GM20000 (cell line): ENCODE measurements at regions not wholly inside any gene's neighbourhood (a gene's known extent, or its start where the extent isn't known, plus 50 kb on each side); places are given as distances from the start of the nearest gene placed in this dataset.

ENCODE experiments used
- DNase-seq: peaks from one replicate; pipeline ENCODE4 v3.0.0; 2012; ENCODE audit warnings: low spot score
- TF ChIP-seq, protein P1 (sequence below): IDR thresholded peaks from 2 replicates; pipeline ENCODE4 v1.5.1; 2012; ENCODE audit warnings: mild to moderate bottlenecking, control low read depth; ENCODE audit errors: extremely low read depth, missing control alignments

DNA sequence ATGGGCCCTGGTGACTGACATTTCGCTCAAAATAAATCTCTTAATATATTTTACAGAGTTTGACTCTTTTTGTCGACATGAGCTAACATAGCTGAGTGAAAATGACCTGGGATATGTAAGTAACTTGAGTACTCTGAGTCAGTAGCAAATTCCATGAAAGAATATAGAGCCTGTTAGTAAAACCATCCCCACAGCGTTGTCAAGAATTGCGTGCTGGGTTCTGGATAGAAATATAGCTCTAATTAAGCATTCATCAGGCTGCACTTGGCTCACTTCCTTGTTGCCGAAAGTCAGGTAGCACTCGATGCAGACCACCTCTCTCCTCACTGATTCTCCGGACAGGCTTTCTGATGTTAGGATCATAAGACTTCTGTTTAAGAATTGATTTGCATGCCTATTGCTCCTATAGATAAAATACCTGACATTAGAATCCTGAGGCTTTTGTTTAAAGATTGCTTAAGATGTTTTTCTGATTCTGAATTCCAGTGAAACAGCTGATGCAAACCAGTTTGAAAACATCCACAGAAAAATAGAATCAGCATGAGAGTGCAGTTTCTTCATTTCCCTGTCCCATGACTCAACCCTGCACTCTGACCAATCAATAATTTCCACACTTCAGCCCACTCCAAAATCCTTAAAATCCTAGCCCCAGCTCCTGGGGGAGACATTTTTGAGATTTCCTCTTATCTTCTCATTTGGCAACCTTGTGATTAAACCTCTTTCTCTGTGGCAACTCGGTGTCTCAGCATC, 310.6 kb downstream of the DIRAS2 start:
- no peak for DNase-seq
- TF ChIP-seq, protein P1, sequence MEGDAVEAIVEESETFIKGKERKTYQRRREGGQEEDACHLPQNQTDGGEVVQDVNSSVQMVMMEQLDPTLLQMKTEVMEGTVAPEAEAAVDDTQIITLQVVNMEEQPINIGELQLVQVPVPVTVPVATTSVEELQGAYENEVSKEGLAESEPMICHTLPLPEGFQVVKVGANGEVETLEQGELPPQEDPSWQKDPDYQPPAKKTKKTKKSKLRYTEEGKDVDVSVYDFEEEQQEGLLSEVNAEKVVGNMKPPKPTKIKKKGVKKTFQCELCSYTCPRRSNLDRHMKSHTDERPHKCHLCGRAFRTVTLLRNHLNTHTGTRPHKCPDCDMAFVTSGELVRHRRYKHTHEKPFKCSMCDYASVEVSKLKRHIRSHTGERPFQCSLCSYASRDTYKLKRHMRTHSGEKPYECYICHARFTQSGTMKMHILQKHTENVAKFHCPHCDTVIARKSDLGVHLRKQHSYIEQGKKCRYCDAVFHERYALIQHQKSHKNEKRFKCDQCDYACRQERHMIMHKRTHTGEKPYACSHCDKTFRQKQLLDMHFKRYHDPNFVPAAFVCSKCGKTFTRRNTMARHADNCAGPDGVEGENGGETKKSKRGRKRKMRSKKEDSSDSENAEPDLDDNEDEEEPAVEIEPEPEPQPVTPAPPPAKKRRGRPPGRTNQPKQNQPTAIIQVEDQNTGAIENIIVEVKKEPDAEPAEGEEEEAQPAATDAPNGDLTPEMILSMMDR, result no peak

DNA sequence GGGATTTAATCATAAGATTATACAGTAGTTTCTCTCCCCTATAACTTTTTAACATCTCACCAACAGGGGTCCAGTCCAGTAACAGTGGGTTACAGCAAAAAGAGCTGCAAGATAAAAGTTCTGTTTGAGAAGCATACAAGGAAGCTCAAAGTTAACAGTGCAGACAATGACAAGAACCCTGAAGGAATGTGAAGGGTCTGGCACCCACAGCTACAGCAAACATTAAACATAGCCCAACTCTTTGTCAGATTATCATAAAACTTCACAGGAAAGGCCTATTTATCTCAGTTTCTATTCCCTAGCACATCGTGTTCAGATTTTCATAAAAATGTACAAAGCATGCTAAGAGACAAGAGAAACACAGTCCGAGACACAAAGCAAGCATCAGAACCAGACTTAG, 309.4 kb downstream of the DIRAS2 start:
- no peak for DNase-seq
- TF ChIP-seq, protein P1, result no peak

DNA sequence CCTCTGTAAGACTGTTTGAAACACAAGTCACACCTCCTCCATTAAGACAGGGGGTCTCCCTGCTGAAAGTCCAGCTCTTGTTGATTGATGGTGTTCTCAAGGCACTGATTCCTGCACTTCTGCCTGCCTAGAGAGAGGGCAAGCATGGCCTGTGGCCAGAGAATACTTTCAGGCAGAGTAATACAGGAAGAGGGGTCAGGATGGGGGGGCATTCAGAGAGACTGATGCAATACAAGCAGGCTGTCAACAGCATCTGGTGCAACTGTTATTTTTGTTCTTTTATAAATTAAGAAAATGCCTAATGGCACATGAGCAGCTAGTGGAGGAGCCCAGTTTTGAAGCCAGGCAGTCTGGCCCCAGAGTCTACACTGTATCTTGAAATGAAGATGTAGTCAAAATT, 302.2 kb downstream of the DIRAS2 start:
- no peak for DNase-seq
- TF ChIP-seq, protein P1, result no peak

DNA sequence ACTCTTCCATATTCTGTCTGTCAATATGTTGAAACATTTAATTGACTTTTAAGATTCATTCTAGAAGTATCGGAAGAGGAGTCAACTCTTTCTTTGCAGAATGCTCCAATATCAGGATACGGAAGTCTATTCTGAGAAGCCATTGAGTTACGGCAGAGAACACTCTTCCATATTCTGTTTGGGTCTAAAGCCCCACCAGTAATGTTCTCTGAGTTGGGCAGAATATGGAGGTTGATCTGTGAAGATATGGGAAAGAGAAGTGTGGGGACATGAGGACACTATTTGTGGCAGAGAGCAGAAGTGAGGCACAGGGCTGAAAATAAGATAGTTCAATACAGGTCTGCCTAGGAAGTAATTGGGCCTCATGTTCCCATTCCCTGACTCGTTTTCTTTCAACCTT, 300.0 kb downstream of the DIRAS2 start:
- TF ChIP-seq, protein P1, result no peak
- DNase-seq, result no peak

DNA sequence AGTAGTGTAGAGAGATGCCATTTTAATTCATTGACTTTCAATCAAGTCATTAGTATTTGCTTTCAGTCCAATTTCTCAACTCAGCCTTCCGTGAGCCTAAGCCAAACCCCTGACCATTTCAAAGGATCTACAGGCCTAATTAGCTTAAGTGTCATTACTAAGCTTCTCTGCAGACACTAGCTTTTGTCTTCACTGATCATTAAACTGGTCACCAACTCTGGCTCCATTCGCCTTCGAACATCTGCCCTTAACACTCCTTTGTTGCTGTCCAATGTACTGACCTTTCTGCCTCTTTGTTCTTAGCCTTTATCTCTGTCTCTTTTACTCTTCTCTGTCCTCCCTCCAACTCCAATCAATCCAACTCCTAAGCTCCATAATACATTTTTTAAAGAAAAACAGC, 299.3 kb downstream of the DIRAS2 start:
- DNase-seq, result no peak
- TF ChIP-seq, protein P1, result no peak

DNA sequence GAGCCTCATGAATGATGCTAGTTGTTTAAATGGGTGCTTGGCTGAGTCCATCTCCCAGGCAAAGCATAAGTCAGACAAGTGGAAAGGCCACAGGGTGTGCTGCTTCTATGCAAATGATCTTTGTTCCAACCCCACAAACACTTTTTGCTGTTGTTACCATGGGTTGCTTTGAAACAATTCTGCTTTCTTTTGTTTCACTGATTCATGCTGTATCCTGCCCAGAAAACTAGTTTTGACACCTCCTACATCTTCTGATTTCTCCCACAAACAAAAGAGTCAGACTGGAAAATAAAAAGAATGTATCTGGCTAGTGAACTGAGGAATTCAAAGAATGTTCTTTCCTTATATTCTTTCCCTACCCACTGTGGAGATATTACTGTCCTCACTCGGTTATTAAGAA, 298.6 kb downstream of the DIRAS2 start:
- DNase-seq, result no peak
- TF ChIP-seq, protein P1, result no peak

DNA sequence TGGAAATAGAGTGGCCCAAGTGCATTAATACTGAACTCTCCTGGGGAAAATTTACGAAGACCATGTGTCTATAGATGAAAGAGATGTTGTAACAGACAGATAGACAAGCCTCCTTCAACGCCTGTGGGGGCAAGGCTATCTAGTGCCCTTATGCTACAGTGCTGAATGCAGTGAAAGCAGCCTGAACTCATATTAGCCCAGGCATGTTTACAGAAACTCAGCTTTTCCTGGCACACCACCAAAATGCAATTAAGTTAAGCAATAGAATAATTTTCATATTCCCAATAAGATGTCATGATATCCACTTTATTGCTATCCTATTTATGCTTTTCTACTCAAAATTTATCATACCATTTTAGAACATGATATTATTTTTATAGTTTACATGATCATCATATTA, 277.0 kb downstream of the DIRAS2 start:
- TF ChIP-seq, protein P1, result no peak

More for the DNA sequence above, 277.0 kb downstream of the DIRAS2 start:
- DNase-seq, result no peak
